AG04449 (cell line): ENCODE measurements at regions not wholly inside any gene's neighbourhood (a gene's known extent, or its start where the extent isn't known, plus 50 kb on each side); places are given as distances from the start of the nearest gene placed in this dataset.
A peak's percentile ranks its signal among the peaks of the same experiment; 100 is the strongest.

Experiments
- CTCF ChIA-PET: fragments of 350-600 bp; formaldehyde crosslinking; extraction: SDS; loops from one replicate; lab custom pipeline; 2021; ENCODE audit warnings: antibody characterized with exemption; lab: Yijun Ruan, JAX
- POLR2A ChIA-PET: fragments of 400-600, 350-600 bp; formaldehyde crosslinking; extraction: SDS; loops from one replicate; lab custom pipeline; 2020; ENCODE audit warnings: antibody characterized with exemption, inconsistent platforms; lab: Yijun Ruan, JAX
- DNase-seq: peaks from one replicate; pipeline ENCODE4 v3.0.0-alpha.2; 2010; ENCODE audit warnings: low read depth, low spot score
- H3K4me3 ChIP-seq: 2 replicates; pipeline ENCODE4 v1.5.1; 2011; ENCODE audit warnings: low read depth, mild to moderate bottlenecking, control low read depth, low read length
- TF ChIP-seq, protein P1 (sequence below): IDR thresholded peaks from one replicate; pipeline ENCODE4 v1.5.1; 2011; ENCODE audit warnings: mild to moderate bottlenecking, moderate library complexity, low read length, control low read depth, inconsistent platforms; ENCODE audit not compliant: insufficient read depth; ENCODE audit errors: missing control alignments

DNA sequence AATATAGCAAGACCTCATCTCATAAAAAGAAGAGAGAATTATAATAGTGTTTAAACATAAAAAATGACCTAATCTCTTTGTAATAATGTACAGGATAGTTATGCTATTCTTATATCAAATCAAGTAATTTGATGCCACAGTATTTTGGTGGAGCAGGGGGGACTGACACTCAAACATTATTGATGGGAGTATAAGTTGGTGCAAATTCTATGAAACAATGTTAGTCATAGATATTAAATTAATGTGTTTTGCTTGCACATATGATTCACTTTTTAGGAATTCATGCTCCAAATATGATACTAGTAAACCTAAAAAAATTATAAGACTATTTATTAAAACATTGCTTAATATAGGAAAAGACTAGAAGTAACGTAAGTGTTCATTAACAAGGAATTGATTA is 256.1 kb upstream of the SYT4 start:
- TF ChIP-seq, protein P1, sequence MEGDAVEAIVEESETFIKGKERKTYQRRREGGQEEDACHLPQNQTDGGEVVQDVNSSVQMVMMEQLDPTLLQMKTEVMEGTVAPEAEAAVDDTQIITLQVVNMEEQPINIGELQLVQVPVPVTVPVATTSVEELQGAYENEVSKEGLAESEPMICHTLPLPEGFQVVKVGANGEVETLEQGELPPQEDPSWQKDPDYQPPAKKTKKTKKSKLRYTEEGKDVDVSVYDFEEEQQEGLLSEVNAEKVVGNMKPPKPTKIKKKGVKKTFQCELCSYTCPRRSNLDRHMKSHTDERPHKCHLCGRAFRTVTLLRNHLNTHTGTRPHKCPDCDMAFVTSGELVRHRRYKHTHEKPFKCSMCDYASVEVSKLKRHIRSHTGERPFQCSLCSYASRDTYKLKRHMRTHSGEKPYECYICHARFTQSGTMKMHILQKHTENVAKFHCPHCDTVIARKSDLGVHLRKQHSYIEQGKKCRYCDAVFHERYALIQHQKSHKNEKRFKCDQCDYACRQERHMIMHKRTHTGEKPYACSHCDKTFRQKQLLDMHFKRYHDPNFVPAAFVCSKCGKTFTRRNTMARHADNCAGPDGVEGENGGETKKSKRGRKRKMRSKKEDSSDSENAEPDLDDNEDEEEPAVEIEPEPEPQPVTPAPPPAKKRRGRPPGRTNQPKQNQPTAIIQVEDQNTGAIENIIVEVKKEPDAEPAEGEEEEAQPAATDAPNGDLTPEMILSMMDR: no peak
- CTCF ChIA-PET: no interaction called here
- POLR2A ChIA-PET: no interaction called here
- no peak overlapping the region for H3K4me3 ChIP-seq
- DNase-seq: no peak

DNA sequence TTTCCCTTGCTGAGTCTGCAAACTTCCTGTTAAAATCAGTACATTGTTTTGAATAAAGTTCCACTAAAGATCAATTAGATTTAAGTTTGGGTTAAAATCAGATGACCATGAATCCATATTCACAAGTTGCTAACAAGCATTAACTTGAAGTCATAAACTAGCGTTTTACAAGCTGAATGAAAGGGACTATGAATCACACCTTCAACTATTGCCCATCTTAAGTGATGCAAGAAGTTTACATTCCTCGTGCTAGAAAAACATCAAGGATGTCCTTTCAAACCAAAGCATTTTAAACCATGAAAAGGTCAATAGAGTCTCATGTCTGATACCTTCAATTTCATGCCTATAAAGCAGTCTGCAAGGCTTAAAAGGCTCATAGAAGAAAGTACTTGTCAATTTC is 257.2 kb upstream of the SYT4 start:
- ChIA-PET POLR2A (no interaction called here), CTCF (no interaction called here)

DNA sequence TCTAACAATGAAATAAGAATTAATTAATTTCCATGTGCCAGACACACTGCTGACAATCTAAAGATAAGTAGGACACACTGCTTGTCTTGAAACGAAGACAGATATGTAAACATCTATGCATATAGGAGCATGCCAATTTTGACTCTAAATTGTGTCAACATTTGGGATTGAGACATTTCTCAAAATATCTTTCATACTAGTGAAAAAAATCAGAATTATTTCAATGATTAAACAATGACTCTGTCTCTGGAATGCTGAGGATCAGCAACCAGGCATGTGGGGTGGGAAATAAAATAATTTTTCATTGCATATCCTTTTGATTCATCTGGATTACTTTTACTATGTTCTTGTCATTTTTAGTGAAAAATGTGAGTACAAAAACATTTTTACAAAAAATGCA is 262.6 kb upstream of the SYT4 start:
- ChIA-PET CTCF (no interaction called here), POLR2A (no interaction called here)
- TF ChIP-seq, protein P1: no peak
- H3K4me3 ChIP-seq: no peak overlapping the region
- no peak for DNase-seq

More for the DNA sequence above, 257.2 kb upstream of the SYT4 start:
- H3K4me3 ChIP-seq: no peak overlapping the region
- DNase-seq: peak; percentile 1
- TF ChIP-seq, protein P1: no peak

DNA sequence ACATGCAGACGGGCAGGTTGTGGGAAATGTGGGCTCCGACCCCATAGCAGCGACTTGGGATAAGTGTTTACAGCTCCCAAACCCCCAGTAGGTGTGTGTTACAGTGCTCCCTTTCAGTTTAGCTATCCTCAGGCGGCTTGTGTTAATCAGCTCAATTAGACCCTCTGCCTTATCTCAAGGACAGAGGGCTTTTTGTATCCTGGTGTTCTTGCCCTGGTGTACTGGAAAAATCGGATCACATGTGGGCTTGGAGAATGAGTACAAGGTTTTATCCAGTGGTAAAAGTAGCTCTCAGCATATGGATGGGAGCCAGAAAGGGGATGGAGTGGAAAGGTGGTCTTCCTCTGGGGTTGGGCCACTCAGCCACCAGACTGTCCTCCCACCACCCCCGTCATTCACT is 264.7 kb upstream of the SYT4 start:
- POLR2A ChIA-PET: no interaction called here
- CTCF ChIA-PET: no interaction called here
- no peak for DNase-seq
- H3K4me3 ChIP-seq: no peak overlapping the region
- TF ChIP-seq, protein P1: no peak

DNA sequence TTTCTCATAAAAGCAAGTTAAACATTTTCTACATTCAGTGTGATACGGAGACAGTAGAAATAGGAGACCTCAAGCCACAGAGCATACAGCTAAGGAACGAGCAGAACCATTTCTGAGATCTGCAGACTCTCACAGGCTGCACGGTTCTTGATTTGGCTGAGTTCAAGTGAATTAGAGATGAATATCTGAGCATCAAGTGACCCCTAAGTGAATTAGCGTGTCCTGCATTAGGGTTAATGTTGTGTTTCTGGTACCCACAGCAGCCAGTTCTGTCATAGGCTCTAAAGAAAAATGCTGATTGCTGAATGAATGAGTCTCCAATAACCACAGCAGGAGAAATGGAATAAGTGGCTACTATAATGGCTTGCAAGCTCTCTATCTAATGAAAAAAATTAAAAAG is 265.9 kb upstream of the SYT4 start:
- CTCF ChIA-PET: no interaction called here
- TF ChIP-seq, protein P1: no peak
- no peak for DNase-seq
- no peak overlapping the region for H3K4me3 ChIP-seq
- POLR2A ChIA-PET: no interaction called here

DNA sequence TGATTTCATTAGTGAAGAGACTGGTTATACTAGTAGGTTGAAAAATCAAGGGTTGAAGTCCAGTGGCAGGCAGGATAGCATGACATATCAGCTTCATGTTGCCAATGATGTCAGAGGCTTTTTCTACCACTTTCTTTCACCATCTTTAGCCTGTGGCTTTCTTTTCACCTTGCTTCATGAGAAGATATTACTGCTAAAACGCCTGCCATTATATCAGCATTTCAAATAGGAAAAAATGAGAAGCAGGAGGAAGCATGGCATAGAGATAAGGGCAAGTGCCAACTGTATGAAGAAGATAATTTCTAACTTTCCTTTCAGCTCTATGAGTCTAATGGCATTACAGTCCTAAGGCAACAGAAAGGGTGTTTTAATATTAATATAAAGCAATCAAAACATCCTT is 270.2 kb upstream of the SYT4 start:
- TF ChIP-seq, protein P1: no peak
- ChIA-PET POLR2A (no interaction called here), CTCF (no interaction called here)
- no peak for DNase-seq
- no peak overlapping the region for H3K4me3 ChIP-seq
